ENCODE measurements at regions not wholly inside any gene's neighbourhood (a gene's known extent, or its start where the extent isn't known, plus 50 kb on each side); places are given as distances from the start of the nearest gene placed in this dataset.

DNA sequence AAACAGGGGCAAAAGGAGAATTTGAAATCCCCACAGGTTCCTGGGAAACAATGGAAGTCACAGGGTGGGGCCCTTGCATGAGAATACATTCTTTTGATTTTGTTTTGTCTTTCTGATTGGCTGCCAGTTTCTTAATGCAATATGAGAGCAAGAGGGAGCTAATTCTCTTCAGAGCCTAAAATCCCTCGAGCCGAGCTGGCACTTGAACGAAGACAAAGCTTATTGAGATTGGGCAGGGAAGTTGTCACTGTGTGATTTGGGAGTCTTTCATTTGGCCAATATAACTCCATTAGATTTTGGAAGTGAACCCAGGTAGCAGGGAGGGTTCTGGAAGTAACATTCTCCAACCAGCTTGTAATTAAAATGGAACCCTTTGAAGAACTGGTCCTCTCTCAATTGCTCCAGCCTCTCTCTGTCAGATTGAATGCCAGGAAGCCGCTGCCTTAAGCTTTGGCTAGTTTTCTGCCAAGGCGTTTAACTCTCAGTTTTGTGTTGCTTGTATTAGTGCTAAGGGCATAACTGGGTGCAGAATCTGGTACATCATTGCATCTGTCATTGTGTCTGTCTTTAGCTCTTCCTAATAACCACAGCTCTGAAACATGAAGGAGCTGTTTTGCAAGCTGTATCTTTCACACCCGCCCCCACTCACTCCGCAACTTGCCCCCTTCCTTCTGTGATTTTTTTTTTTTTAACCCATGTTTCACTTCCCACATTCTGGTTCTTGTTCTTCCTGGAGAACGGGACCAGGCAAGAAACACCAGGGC is 272.0 kb downstream of the MAF start:
- H3K36me3 ChIP-seq = no peaks in the 10 kb centered on the region
- no peak overlapping the region for H3K4me3 ChIP-seq
- no peak for TF ChIP-seq EP300 (IDR thresholded peaks at IDR 0.05)
- no peak for TF ChIP-seq POLR2A (IDR thresholded peaks at IDR 0.05)
- TF ChIP-seq, protein P1, sequence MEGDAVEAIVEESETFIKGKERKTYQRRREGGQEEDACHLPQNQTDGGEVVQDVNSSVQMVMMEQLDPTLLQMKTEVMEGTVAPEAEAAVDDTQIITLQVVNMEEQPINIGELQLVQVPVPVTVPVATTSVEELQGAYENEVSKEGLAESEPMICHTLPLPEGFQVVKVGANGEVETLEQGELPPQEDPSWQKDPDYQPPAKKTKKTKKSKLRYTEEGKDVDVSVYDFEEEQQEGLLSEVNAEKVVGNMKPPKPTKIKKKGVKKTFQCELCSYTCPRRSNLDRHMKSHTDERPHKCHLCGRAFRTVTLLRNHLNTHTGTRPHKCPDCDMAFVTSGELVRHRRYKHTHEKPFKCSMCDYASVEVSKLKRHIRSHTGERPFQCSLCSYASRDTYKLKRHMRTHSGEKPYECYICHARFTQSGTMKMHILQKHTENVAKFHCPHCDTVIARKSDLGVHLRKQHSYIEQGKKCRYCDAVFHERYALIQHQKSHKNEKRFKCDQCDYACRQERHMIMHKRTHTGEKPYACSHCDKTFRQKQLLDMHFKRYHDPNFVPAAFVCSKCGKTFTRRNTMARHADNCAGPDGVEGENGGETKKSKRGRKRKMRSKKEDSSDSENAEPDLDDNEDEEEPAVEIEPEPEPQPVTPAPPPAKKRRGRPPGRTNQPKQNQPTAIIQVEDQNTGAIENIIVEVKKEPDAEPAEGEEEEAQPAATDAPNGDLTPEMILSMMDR (IDR thresholded peaks at IDR 0.05) = peak in 2 of 6 experiments; percentile 16 to 26
- ATAC-seq (ENCODE audit: low FRiP score in 2 of 2) = peak in 1 of 2 donors; percentile 67
- no peak for DNase-seq
- 12 to 28% methylated on average over 8 of the region's 8 CpGs for WGBS, 2 donors
- no peaks in the 10 kb centered on the region for H3K27me3 ChIP-seq
- no peaks in the 10 kb centered on the region for H3K9me3 ChIP-seq
- H3K4me1 ChIP-seq = peaks cover 4 to 18% (median 7%) of the 10 kb centered on the region in 4 donors
- H3K27ac ChIP-seq = peak overlapping the region; percentile 2 to 49 (median 18)

- Histone ChIP-seq H3K27me3 (no peaks in the 10 kb centered on the region), H3K36me3 (no peaks in the 10 kb centered on the region), H3K4me3 (no peak overlapping the region), H3K27ac (no peak overlapping the region), H3K4me1 (peaks cover 4 to 18% (median 7%) of the 10 kb centered on the region in 4 donors), H3K9me3 (no peaks in the 10 kb centered on the region)
- ATAC-seq (ENCODE audit: low FRiP score in 2 of 2) (no peak), DNase-seq (no peak)
- TF ChIP-seq POLR2AphosphoS5 (IDR thresholded peaks at IDR 0.05) (no peak), EP300 (IDR thresholded peaks at IDR 0.05) (no peak), POLR2A (IDR thresholded peaks at IDR 0.05) (no peak)
- TF ChIP-seq, protein P1 (IDR thresholded peaks at IDR 0.05) = no peak
- 85 to 86% methylated on average over 4 of the region's 4 CpGs for WGBS, 2 donors
Measured at GRCh38 chr16:79327836-79328235, 272.7 kb downstream of the MAF start.

DNA sequence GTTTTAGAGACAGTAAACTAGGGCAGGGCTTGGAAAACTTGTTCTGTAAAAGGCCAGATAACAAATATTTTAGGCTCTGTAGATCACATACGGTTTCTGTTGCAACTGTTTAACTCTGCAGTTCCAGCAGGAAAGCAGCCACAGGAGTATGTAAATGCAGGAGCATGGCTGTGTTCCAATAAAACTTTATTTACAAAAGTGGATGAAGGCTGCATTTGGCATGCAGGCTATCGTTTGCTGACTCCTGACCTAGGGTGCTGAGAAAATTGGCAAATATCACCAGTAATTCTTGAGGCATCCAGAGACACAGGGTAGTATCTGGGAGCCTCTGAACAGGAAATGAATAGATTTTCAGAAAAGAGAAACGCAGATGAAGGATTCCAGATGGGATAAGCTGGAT is 274.0 kb downstream of the MAF start:
- DNase-seq (no peak), ATAC-seq (ENCODE audit: low FRiP score in 2 of 2) (no peak)
- H3K36me3 ChIP-seq = no peaks in the 10 kb centered on the region
- H3K4me3 ChIP-seq = no peak overlapping the region
- H3K27ac ChIP-seq = no peak overlapping the region
- no peaks in the 10 kb centered on the region for H3K27me3 ChIP-seq
- 65 to 72% methylated on average over 3 of the region's 3 CpGs for WGBS, 2 donors
- peaks cover 4 to 18% (median 7%) of the 10 kb centered on the region in 4 donors for H3K4me1 ChIP-seq
- TF ChIP-seq POLR2AphosphoS5 (IDR thresholded peaks at IDR 0.05) (no peak), EP300 (IDR thresholded peaks at IDR 0.05) (no peak), POLR2A (IDR thresholded peaks at IDR 0.05) (no peak)
- TF ChIP-seq, protein P1 (IDR thresholded peaks at IDR 0.05) = no peak
- no peaks in the 10 kb centered on the region for H3K9me3 ChIP-seq

GRCh38 chr16:79325226-79325945 is 275.2 kb downstream of the MAF start:
- Histone ChIP-seq H3K4me3 (no peak overlapping the region), H3K27me3 (no peaks in the 10 kb centered on the region), H3K9me3 (no peaks in the 10 kb centered on the region), H3K4me1 (peaks cover 4 to 18% (median 7%) of the 10 kb centered on the region in 4 donors), H3K36me3 (no peaks in the 10 kb centered on the region), H3K27ac (no peak overlapping the region)
- DNase-seq (no peak), ATAC-seq (ENCODE audit: low FRiP score in 2 of 2) (no peak)
- TF ChIP-seq EP300 (IDR thresholded peaks at IDR 0.05) (no peak), POLR2AphosphoS5 (IDR thresholded peaks at IDR 0.05) (no peak), POLR2A (IDR thresholded peaks at IDR 0.05) (no peak)
- TF ChIP-seq, protein P1 (IDR thresholded peaks at IDR 0.05) = no peak
- 77 to 78% methylated on average over 8 of the region's 8 CpGs for WGBS, 2 donors

All from upper lobe of left lung (tissue), 6 donors.